Ammon's horn (tissue), 1 donor: ENCODE measurements at regions not wholly inside any gene's neighbourhood (a gene's known extent, or its start where the extent isn't known, plus 50 kb on each side); places are given as distances from the start of the nearest gene placed in this dataset.

ENCODE experiments used
- DNase-seq: peaks from one replicate; pipeline ENCODE4 v3.0.0-alpha.2; 2016; ENCODE audit warnings: low spot score

DNA sequence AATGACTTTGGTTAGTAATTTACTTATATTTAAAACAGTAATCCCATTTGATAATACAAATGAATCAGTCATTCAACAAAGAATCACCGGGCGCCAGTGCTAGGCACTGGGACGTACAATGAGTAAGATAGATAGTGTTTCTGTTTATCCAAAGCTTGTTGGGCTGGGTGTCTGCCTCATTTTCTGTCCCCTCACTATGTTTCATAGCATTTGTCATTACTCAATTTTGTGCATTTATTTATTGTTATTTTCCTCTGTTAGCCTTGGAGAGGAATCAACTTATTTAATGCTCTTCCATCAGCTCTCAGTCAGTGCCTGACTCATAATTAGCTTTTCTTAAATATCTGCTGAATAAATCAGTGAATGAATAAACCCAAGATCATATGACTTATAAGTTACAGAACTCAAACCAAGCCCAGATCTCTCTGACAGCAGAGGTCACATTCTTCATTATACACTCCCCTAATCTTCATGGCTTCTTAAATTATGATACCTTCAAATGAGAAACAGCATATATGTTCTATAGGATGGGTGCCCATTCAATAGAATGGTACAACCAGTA lies 86.2 kb downstream of the TSPAN8 start:
- no peak for DNase-seq

- DNase-seq = peak; percentile 36
Measured at GRCh38 chr12:71070416-71071128, 87.2 kb downstream of the TSPAN8 start.

GRCh38 chr12:71069311-71069710 lies 88.5 kb downstream of the TSPAN8 start:
- DNase-seq = no peak

GRCh38 chr12:71063087-71063486 lies 94.7 kb downstream of the TSPAN8 start:
- no peak for DNase-seq

GRCh38 chr12:71061451-71061850 lies 96.3 kb downstream of the TSPAN8 start:
- DNase-seq = no peak

DNA sequence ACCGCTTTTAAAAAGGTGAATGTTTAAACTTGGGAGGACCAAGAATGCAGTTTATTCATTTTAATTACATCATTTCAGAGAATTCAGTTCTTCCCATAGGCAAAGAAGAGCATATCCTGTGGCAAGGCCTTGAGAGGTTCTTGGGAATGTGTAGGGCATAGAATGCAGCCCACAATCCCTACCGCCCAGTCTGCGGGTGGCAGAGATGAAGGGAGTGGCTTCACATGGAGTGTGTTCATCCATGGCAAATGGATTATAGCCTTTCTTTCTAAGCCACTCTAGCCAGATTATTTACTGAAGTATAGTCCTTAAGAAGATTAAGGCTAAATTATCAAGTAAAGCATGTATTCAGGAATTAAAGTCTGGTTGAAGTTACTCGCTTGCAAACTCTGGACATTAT lies 97.4 kb downstream of the TSPAN8 start:
- DNase-seq = no peak

DNA sequence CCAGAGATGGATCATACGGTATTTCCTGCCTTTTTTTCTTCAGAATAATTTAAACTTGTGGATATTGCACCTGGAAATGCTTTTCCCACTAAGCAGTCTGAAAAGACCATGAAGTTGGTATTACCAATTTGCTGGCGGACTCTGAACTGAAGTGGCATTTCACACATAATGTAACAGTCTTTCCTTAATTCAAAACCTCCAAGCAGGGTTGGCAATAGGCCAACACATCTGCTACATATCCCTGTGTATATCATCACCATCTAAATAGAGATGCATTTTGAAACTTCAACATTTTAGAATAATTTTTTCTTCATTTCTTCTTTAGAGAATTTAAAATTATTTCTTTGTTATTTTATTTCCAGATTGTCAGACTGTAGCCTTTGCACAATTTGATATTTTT lies 100.5 kb downstream of the TSPAN8 start:
- DNase-seq = no peak

DNA sequence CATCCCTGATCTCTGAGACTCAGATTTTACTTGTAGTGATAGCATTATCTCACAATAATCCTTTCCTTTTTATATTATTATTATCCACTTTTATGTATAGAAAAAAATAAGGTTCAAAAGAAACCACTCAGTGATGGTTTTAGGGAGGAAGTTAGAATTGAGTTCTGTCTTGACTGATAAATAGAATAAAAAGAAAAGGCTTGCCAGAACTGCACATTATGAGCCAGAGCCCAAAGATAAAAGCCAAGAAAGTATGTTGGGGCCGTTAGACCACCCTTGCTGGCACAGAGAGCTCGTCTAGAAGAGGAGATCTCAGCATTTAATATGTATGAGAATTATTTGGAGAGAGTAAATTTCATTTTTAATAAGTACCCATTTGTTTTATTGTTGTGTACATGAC lies 103.2 kb downstream of the TSPAN8 start:
- DNase-seq = no peak

DNA sequence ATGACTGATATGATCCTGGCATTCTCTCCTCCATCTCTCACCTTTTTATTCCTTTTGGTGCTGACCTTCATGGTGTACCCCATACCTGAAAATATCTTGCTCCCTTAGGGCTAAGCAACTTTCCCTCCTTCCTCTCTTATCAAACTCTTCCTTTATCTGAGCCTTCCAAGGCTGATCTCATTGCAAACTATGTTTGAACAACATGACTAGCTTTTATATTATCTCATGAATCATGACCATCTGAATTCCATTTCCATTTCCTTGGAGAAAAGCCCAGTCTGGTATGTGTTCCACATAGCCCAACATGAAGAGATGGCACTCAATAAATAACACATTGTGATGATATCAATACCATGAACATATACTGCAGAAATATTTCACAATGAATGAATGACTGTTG lies 111.6 kb downstream of the TSPAN8 start:
- DNase-seq = no peak

DNA sequence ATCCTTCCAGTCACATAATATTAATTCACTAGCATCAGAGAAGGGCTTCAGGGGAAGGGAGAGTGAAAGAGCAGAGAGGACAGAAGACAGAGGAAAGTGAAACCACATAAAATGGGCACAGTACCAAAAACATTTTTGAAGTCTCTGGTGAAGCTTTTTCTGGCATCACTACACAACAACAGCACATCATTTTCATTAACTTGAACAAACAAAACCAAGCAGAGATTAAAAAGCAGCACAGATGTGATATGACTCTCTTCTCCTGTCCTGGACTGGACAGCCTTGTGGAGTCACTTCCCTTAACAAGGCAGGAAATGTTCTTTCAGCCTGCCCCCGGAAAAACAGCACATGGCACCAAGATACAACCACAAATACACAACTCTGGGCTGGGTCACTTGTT lies 112.0 kb downstream of the TSPAN8 start:
- no peak for DNase-seq

DNA sequence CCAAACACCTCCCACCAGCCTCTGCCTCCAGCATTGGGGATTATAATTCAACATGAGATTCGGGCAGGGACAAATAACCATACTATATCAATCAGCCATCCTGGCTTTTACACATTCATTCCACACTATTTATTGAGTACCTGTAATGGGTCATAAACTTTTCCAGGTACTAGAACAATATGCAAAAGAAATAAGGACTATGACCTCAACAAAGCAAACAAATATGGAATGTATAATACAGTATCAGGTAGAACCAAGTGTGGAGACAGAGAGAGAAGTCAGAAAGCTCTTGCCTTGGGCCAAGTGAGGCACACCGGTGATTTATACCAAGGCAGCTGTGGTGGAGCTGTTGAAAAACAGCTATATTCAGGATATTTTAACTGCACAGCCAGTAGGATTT lies 116.3 kb downstream of the TSPAN8 start:
- no peak for DNase-seq

- DNase-seq = no peak
Measured at GRCh38 chr12:71038960-71039359, 118.4 kb upstream of the PTPRR start.

- no peak for DNase-seq
Measured at GRCh38 chr12:71036526-71036925, 116.0 kb upstream of the PTPRR start.

DNA sequence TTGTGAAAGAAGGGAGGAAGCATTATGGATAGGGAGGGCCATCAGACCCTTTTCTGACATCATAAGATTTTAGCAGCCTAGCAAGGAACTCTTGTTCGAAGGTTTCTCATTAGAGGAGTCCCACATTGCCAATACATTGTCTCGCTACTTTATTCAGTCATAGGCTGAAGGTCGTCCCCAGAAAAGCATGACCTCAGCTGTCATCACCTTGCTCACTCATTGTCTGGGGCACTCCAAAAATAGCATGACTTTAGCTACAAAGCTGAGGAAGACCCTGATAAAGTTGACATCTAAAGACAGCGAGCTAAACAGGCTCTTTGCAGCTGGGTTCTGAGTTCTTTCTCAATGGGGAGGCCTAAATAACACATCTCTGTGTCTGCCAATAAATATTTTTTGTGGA lies 112.4 kb upstream of the PTPRR start:
- DNase-seq = no peak

DNA sequence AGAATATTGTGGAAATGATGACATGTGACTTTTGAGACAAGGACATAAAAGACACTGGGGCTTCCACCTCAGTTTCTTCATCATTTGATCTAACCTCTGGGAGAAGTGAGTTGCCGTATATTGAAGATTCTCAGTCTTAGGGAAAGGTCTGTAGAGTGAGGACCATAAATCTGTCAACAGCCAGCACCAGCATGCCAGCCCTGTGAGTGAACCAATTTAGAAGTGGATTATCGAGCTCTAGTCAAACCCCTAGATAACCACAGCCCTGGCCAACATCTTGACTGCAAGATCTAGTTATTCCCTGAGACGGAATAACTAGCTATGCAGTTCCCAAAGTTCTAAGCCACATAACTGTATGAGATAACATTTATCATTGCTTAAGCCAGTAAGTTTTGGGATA lies 108.8 kb upstream of the PTPRR start:
- no peak for DNase-seq

GRCh38 chr12:71027856-71028255 lies 107.3 kb upstream of the PTPRR start:
- DNase-seq = no peak

DNA sequence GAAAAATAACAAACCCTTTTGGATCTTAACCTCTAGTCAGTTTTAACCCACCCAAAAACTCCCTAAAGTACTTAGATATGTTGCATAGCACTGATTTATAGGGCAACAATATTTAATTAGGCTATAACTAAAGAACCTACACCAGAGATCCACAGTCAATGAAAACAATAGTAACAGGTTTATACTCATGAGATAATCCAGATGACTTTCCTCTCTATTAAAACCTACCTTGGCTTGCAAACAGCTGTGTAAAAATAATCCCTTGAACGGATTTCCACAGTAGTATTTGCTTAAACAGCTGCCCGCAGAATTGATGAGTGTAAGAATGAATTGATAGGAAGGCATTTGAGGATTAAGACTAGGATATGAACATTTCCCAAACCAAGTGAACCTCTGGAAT lies 104.3 kb upstream of the PTPRR start:
- no peak for DNase-seq

GRCh38 chr12:71024281-71024680 lies 103.7 kb upstream of the PTPRR start:
- no peak for DNase-seq

DNA sequence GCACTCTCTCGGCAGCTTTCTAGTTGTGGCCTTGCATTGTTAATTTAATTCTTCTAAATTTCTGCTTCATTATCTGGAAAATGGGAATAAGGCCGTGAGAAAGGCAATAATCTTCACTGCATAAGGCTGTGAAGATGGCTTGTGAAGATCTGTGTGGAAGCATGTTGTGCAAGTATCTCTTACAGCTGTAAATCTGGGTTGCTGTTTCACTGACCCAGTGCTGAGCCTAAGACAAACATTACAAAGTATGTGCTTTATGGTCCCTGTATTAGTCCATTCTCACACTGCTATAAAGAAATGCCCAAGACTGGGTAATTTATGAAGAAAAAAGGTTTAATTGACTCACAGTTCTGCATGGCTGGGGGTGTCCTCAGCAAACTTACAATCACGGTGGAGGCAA lies 101.0 kb upstream of the PTPRR start:
- DNase-seq = no peak

- no peak for DNase-seq
Measured at GRCh38 chr12:71019282-71019831, 98.8 kb upstream of the PTPRR start.

GRCh38 chr12:71018682-71019081 lies 98.1 kb upstream of the PTPRR start:
- no peak for DNase-seq

DNA sequence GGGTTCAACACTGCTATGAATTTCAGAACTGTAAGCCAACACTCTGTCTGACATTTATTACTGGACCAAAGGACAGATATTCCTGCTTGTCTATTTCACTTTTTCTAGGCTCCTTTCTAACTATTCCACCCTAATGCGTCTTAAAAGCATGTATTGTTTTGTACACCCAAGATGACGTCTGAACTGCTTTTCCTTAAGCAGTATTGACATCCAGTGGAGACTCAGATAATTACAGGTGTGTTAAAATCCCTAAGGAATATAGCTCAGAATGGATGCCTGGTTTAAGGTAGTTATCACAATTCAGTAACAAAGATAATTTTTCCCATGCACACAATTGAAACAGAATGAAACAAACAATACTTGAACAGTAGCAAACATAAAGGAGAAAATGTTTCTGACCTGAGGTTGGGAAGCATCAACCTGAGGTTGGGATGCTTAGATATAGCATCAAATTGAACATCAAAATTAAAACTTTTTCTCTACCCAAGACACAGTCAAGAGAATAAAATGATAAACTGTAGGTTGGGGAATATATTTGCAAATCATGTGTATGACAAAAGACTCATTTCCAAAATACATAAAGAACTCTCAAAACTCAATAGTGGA lies 93.7 kb upstream of the PTPRR start:
- DNase-seq = peak; percentile 34

- DNase-seq = no peak
Measured at GRCh38 chr12:71011261-71011660, 90.7 kb upstream of the PTPRR start.

DNA sequence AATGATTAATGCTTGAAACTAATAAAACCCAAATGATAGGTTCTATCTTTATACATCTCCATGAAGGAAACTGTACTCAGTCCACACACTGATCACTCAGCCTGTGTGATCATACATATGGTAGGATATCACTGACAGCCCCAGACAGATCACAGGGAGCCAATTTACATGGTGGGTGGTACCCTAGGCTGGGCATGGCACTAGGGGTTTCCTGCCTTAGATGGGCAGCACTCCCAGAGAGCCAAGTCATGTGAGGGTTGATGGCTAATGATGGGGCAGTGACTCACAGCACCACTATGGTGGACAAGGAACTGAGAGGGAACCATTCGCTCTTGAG lies 89.6 kb upstream of the PTPRR start:
- DNase-seq = no peak
